Loucy (cell line): ENCODE measurements at regions not wholly inside any gene's neighbourhood (a gene's known extent, or its start where the extent isn't known, plus 50 kb on each side); places are given as distances from the start of the nearest gene placed in this dataset.

Experiments used
- CTCF ChIP-seq: fragments of 200-600 bp; sonication (generic); conservative IDR thresholded peaks from 2 replicates; pipeline ENCODE4 v1.5.1; 2014; ENCODE audit warnings: mild to moderate bottlenecking, antibody characterized with exemption, low read length
- EZH2phosphoT487 ChIP-seq: fragments of 200-600 bp; IDR thresholded peaks from 2 replicates; pipeline ENCODE4 v1.6.1; 2018; ENCODE audit warnings: antibody characterized with exemption, mild to moderate bottlenecking, moderate library complexity, borderline replicate concordance

- no peak for TF ChIP-seq EZH2phosphoT487
- no peak for TF ChIP-seq CTCF
Measured at GRCh38 chr20:40945189-40945588, 83.4 kb upstream of the TOP1 start.
